NCI-H82 (cell line): ENCODE measurements at regions not wholly inside any gene's neighbourhood (a gene's known extent, or its start where the extent isn't known, plus 50 kb on each side); places are given as distances from the start of the nearest gene placed in this dataset.

Source experiments
- DNase-seq: peaks from one replicate; lab custom pipeline; 2025; lab: John Stamatoyannopoulos, UW

DNA sequence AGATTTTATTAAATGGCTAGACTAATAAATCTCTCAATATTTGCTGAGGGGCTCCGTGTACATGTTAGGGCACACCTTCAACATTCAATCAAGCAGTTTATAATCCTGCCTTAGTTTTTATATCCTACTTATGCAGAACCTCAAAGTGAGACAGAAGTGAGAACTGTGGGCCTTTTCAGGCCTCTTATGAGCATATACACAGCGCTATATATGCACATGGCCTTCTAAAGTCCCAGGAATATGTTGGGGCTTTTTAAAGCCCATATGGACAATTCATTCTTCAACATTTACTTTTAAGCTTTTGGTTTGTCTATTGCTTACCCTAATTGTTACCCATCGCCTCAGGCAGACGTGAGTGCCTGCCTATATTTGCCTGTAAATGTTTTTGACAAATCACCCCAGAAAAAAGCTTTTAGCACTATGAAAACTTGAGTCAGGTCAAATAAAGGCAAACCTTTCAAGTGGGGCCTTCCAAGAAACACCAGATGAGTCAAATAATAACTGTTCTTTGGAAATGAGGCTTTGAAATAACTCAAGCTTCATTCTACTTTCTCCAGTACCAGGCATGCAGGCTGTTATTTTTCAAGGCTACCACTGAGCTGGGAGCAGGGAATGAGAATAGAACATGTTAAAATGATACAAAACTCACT, 58.2 kb downstream of the ESM1 start:
- DNase-seq: no peak

- no peak for DNase-seq
Measured at GRCh38 chr5:54924487-54924886, 60.9 kb downstream of the ESM1 start.

DNA sequence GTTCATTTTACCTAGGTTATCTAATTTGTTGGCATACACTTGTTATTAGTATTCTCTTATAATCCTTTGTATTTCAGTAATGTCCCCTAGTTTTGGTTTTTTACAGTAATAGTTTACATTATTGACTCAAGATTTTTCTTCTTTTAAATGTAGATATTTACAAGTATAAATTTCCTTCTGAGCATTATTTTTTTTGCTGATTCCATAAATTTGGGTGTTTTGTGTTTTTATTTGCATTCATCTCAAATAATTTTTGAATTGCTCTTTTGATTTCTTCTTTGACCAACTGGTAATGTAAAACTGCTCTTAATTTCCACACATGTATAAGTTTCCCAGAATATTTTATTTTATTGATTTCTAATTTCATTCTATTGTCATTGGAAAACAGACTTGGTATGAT, 68.1 kb downstream of the ESM1 start:
- no peak for DNase-seq

- no peak for DNase-seq
Measured at GRCh38 chr5:54915466-54916027, 69.8 kb downstream of the ESM1 start.

GRCh38 chr5:54912021-54912420, 73.4 kb downstream of the ESM1 start:
- DNase-seq: no peak

GRCh38 chr5:54909911-54910870, 75.2 kb downstream of the ESM1 start:
- DNase-seq: no peak

DNA sequence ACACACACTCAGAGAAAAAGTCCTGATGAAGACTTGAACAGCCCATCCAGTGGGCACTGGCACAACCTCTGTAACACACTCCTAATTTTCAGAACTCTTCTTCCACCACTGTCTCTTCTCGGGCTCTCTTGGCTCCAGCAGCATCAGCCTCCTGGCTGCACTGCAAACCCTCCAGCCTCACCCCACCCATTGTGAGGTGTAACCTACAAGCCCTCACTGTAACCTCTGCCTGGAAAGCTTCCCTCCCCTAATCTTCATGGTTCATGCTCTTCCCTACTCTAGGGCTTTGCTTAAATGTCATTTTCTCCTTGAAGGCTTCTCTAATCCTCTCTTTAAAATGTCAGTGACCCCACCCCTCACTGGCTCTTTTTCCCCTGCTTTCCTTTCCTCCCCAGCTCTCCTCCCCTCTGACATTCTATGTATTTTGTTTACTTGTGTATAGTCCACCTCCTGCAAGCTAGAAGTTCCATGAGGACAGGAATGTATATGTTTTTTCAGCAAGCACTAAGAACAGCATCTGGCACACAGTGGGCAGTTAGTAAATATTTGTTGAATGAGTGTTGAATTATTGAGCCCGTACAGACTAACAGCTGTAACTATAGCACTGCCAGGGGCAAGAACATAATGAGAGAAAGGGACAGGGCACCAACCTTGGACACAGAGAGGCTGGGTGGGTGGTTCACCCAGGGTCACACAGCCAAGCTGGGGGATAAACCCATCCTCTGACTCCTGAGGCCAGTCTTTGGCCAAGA, 76.4 kb downstream of the ESM1 start:
- DNase-seq: peak; percentile 7

GRCh38 chr5:54905942-54906537, 79.4 kb downstream of the ESM1 start:
- peak; percentile 60 for DNase-seq

GRCh38 chr5:54905246-54905795, 80.1 kb downstream of the ESM1 start:
- no peak for DNase-seq

DNA sequence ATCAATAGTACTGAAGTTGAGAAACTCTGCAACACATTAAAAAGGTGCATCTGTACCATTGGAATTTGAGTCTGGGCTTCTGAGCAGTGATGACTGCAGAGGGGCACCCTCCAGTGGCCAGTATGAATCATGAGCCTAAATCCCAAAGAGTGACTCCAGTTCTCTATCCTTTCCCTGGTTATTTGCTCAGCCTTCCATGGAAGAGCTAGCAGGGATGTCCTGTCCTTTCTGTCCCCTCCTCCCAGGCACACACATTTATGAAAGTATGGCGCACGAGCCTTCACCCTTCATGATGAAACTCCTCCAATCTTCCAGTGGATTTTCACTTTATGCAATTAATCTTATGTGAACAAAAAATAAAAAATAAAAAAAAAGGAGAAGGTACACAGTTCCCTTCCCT, 81.0 kb downstream of the ESM1 start:
- peak; percentile 60 for DNase-seq

DNA sequence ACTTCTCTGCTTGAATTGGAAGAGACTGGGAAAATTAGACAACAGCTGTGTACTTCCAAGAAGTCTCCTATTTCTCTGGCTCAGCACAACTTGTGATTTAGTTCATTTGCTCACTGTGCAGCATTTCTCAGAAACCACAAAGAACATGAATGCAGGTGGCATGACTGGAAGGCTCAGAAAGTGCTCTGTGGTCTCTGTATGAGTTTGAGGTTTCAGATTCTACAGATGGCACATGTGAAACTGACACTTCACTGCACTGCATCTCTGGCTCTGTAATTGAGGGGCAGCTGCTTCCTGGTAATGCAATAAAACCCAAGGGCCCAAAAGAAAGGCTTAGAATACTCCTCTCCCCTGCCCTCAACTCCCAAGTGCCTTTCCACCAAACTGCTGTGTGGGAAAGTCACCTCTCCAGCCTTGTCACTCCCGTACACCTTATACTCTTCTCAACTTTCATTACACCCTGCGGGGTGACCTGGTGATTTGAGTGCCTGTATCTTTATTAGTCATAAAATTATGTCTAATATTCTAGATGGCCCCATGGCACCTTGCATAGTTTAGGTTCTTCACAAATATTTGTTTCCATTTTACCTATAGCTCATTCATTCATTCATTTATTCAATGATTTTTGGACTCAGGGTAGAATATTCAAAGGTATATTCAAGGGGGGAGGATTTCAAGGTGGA, 82.5 kb downstream of the ESM1 start:
- DNase-seq: peak; percentile 24

GRCh38 chr5:54900984-54901725, 84.2 kb downstream of the ESM1 start:
- DNase-seq: no peak

DNA sequence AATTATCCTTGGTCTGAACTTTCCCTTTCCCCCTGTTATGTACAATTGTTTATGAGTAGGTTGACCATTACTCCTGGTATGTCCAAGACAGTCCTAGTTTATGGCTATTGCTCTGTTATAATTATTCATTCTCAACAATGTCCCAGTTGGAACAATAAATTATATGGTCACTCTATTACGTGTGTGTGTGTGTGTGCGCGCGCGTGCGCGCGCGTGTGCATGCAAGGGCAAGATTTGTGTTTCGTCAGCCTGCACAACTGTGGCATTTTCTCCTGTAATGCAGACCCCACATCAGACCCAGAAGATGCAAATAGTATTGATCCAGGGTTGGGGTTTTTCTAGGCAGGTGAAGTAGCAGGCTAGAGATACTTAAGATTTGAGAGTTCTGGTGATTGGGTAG, 88.4 kb downstream of the ESM1 start:
- DNase-seq: no peak

- peak; percentile 50 for DNase-seq
Measured at GRCh38 chr5:54895816-54896341, 89.5 kb downstream of the ESM1 start.

DNA sequence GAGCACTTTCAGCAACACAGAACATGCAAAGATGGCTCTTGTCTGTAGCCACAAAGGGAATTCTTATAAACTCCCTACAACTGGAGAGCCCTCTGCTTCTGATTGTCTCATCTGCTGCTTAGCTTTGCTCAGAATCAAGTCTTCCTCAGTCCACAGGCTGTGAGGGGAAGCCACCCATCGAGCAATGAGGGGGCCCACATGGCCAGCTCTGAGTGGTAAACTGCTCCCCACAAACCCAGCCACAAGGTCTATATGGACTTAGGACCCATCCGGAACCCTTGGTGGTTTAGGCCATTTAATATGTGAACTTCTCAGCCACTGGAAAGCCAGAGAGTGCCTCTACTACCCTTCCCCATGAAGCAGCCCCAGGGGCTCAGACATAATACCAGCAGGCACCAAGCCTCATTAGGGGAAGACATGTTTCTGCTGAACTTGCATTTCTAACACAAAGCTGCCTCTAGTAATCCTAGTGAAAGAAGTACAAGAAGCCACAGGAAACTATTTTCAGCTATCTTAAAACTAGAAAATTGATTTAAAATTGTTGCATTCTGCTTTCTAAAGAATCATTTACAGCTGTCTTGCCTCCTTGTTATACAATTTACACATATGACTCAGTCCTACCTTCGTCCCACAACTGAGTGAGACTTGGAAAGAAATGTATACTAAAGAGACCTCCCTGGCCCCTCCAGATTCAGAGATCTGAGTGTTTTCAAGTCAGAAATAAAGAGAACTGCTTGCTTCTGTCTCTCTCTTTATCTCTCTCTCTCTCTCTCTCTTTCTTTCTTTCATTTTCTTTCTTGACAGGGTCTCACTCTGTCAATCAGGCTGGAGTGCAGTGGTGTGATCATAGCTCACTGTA, 90.2 kb downstream of the ESM1 start:
- DNase-seq: no peak

- no peak for DNase-seq
Measured at GRCh38 chr5:54889826-54890225, 95.6 kb downstream of the ESM1 start.

DNA sequence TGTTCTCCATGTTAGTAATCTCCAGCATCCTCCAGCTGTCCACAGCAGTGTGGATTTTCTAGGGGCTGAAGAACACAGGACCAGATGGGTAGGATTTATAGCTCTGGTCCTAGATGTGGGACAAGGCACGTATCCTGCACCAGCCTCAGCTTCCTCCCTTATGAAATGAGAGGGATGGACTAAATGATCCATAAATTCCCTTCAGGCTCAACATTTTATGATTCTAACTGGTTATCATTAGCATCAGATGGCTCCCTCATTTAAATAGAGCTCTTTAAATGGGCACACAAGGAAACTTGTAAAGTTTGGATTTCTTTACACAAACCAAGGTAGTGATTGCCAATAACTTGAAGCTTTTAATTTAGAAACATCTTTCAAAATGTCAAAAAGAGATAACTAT, 97.7 kb downstream of the ESM1 start:
- peak; percentile 58 for DNase-seq

- no peak for DNase-seq
Measured at GRCh38 chr5:54886866-54887265, 98.5 kb downstream of the ESM1 start.

- no peak for DNase-seq
Measured at GRCh38 chr5:54885636-54886035, 99.8 kb downstream of the ESM1 start.
